A549 (cell line): ENCODE measurements at regions not wholly inside any gene's neighbourhood (a gene's known extent, or its start where the extent isn't known, plus 50 kb on each side); places are given as distances from the start of the nearest gene placed in this dataset.

Source experiments
- BHLHE40 ChIP-seq: IDR thresholded peaks from 2 replicates; pipeline ENCODE4 v1.6.1; 2012; ENCODE audit warnings: low read depth, low read length, inconsistent platforms
- CBX2 ChIP-seq: fragments of 200-600 bp; sonication (generic); IDR thresholded peaks from 2 replicates; pipeline ENCODE4 v1.6.1; 2016; ENCODE audit warnings: low read depth, mild to moderate bottlenecking, borderline replicate concordance
- CHD2 ChIP-seq: fragments of 150-350 bp; IDR thresholded peaks from 2 replicates; pipeline ENCODE4 v1.6.1; 2014; ENCODE audit warnings: low read length; ENCODE audit not compliant: partially characterized antibody
- EP300 ChIP-seq, 2 experiments: fragments of >200 bp; sonication (Bioruptor Twin); formaldehyde crosslinking; IDR thresholded peaks; 2 replicates in 1 of 2; 3 replicates in 1 of 2; pipeline ENCODE4 v1.6.1; 2016 to 2017
- JUN ChIP-seq, 2 experiments: fragments of >200 bp; sonication (Bioruptor Twin); formaldehyde crosslinking; IDR thresholded peaks; 2 replicates in 1 of 2; 3 replicates in 1 of 2; pipeline ENCODE4 v1.6.1; 2016 to 2017
- MAFK ChIP-seq: fragments of 450-650 bp; IDR thresholded peaks from 2 replicates; pipeline ENCODE4 v1.6.1; 2014; ENCODE audit not compliant: partially characterized antibody
- MYC ChIP-seq: IDR thresholded peaks from 2 replicates; pipeline ENCODE4 v1.6.1; 2012; ENCODE audit warnings: mild to moderate bottlenecking, inconsistent platforms, low read length, improper control_type of control experiment, borderline replicate concordance
- PHF8 ChIP-seq: fragments of 200-600 bp; sonication (generic); IDR thresholded peaks from 2 replicates; pipeline ENCODE4 v1.6.1; 2016; ENCODE audit warnings: low read depth, mild to moderate bottlenecking, antibody characterized with exemption, moderate library complexity, borderline replicate concordance
- POLR2A ChIP-seq: IDR thresholded peaks from 2 replicates; pipeline ENCODE4 v1.6.1; 2012; ENCODE audit warnings: mild to moderate bottlenecking, low read length
- TF ChIP-seq, protein P1 (sequence below): fragments of >200 bp; sonication (Bioruptor Twin); formaldehyde crosslinking; IDR thresholded peaks from 3 replicates; pipeline ENCODE4 v1.5.1; 2016
- TF ChIP-seq, protein P2 (sequence below): IDR thresholded peaks from 2 replicates; pipeline ENCODE4 v1.6.1; 2012; ENCODE audit warnings: low read depth, borderline replicate concordance
- TF ChIP-seq, protein P3 (sequence below): fragments of 450-650 bp; IDR thresholded peaks from 2 replicates; pipeline ENCODE4 v1.6.1; 2014; ENCODE audit warnings: antibody characterized with exemption
- TF ChIP-seq, protein P4 (sequence below): fragments of >200 bp; sonication (Bioruptor Twin); formaldehyde crosslinking; IDR thresholded peaks from 3 replicates; pipeline ENCODE4 v1.6.1; 2016
- TF ChIP-seq, protein P5 (sequence below): IDR thresholded peaks from 2 replicates; pipeline ENCODE4 v1.6.1; 2012

DNA sequence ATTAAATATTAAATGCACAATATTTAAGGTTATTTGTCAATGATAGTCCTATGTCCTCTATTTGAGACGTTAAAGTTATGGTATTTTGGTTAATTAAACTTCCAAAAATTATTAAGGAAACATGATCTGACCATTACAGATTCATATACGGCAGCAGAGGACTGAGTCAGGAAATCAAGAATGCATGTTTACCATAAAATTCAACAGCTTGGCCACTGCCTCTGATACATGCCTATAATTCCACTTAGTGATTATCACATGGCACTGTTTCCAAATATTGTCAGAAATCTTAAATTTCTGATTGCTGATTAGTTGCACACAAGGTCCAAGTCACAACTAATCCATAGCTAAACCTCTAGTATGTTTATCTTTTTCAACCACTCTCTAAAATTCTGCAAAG lies 232.2 kb upstream of the UGT8 start:
- TF ChIP-seq, protein P1, sequence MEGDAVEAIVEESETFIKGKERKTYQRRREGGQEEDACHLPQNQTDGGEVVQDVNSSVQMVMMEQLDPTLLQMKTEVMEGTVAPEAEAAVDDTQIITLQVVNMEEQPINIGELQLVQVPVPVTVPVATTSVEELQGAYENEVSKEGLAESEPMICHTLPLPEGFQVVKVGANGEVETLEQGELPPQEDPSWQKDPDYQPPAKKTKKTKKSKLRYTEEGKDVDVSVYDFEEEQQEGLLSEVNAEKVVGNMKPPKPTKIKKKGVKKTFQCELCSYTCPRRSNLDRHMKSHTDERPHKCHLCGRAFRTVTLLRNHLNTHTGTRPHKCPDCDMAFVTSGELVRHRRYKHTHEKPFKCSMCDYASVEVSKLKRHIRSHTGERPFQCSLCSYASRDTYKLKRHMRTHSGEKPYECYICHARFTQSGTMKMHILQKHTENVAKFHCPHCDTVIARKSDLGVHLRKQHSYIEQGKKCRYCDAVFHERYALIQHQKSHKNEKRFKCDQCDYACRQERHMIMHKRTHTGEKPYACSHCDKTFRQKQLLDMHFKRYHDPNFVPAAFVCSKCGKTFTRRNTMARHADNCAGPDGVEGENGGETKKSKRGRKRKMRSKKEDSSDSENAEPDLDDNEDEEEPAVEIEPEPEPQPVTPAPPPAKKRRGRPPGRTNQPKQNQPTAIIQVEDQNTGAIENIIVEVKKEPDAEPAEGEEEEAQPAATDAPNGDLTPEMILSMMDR = no peak
- TF ChIP-seq, protein P2, sequence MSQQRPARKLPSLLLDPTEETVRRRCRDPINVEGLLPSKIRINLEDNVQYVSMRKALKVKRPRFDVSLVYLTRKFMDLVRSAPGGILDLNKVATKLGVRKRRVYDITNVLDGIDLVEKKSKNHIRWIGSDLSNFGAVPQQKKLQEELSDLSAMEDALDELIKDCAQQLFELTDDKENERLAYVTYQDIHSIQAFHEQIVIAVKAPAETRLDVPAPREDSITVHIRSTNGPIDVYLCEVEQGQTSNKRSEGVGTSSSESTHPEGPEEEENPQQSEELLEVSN = no peak
- TF ChIP-seq EP300 (IDR thresholded peaks at IDR 0.05) (no peak), CBX2 (no peak), BHLHE40 (no peak), CHD2 (no peak), PHF8 (no peak), JUN (IDR thresholded peaks at IDR 0.05) (no peak), POLR2A (no peak), MYC (no peak), MAFK (no peak)
- TF ChIP-seq, protein P3, sequence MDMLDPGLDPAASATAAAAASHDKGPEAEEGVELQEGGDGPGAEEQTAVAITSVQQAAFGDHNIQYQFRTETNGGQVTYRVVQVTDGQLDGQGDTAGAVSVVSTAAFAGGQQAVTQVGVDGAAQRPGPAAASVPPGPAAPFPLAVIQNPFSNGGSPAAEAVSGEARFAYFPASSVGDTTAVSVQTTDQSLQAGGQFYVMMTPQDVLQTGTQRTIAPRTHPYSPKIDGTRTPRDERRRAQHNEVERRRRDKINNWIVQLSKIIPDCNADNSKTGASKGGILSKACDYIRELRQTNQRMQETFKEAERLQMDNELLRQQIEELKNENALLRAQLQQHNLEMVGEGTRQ = no peak
- TF ChIP-seq, protein P4, sequence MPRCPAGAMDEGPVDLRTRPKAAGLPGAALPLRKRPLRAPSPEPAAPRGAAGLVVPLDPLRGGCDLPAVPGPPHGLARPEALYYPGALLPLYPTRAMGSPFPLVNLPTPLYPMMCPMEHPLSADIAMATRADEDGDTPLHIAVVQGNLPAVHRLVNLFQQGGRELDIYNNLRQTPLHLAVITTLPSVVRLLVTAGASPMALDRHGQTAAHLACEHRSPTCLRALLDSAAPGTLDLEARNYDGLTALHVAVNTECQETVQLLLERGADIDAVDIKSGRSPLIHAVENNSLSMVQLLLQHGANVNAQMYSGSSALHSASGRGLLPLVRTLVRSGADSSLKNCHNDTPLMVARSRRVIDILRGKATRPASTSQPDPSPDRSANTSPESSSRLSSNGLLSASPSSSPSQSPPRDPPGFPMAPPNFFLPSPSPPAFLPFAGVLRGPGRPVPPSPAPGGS = no peak
- TF ChIP-seq, protein P5, sequence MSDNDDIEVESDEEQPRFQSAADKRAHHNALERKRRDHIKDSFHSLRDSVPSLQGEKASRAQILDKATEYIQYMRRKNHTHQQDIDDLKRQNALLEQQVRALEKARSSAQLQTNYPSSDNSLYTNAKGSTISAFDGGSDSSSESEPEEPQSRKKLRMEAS = no peak
